ENCODE measurements at regions not wholly inside any gene's neighbourhood (a gene's known extent, or its start where the extent isn't known, plus 50 kb on each side); places are given as distances from the start of the nearest gene placed in this dataset.

- Histone ChIP-seq H3K4me1 (ENCODE audit: insufficient read depth) (no peaks in the 10 kb centered on the region), H3K4me3 (no peak overlapping the region), H3F3A (replicated peaks; ENCODE audit: low read depth) (no peaks in the 10 kb centered on the region), H4K20me1 (replicated peaks; ENCODE audit: insufficient read depth) (no peaks in the 10 kb centered on the region), H3K27me3 (ENCODE audit: insufficient read depth) (no peaks in the 10 kb centered on the region), H3K79me2 (replicated peaks; ENCODE audit: insufficient read depth) (no peaks in the 10 kb centered on the region), H3K27ac (ENCODE audit: low read depth) (no peak overlapping the region), H3K36me3 (ENCODE audit: insufficient read depth) (no peaks in the 10 kb centered on the region), H3K4me2 (no peak overlapping the region), H3K9me2 (ENCODE audit: insufficient read depth) (peaks cover 8% of the 10 kb centered on the region; the same call in 1 of the 2 replicates), H2AFZ (no peak overlapping the region)
- no peak for ATAC-seq
- H3K27me3 Mint-ChIP-seq (ENCODE audit: insufficient read depth, low read depth, poor library complexity), result peaks cover 1% of the 10 kb centered on the region
- no peak overlapping the region for H3K4me3 Mint-ChIP-seq
- no peaks in the 10 kb centered on the region for H3K36me3 Mint-ChIP-seq (ENCODE audit: low read depth)
- TF ChIP-seq POLR2AphosphoS5 (IDR thresholded peaks at IDR 0.05; ENCODE audit: low read depth), result no peak
- TF ChIP-seq ETS1 (IDR thresholded peaks at IDR 0.05), result no peak
- no peak for TF ChIP-seq CREB1 (CRISPR knock-in tag; IDR thresholded peaks at IDR 0.05; ENCODE audit: low read depth)
- TF ChIP-seq NANOG (IDR thresholded peaks at IDR 0.05; ENCODE audit: borderline replicate concordance), result no peak
- no peak for TF ChIP-seq ZNF114 (CRISPR knock-in tag; IDR thresholded peaks at IDR 0.05)
- TF ChIP-seq EZH2phosphoT487 (IDR thresholded peaks at IDR 0.05; ENCODE audit: unreplicated experiment), result no peak
- no peak for TF ChIP-seq STAT1 (IDR thresholded peaks at IDR 0.05; ENCODE audit: unreplicated experiment)
- TF ChIP-seq EZH2 (IDR thresholded peaks at IDR 0.05; ENCODE audit: low read depth, unreplicated experiment), result no peak
- no peak for TF ChIP-seq ZNF462 (CRISPR knock-in tag; IDR thresholded peaks at IDR 0.05)
- TF ChIP-seq CTCF (conservative IDR thresholded peaks at IDR 0.05; ENCODE audit: low read depth in 2 of 2), result no peak
- no peak for TF ChIP-seq JUNB (IDR thresholded peaks at IDR 0.05; ENCODE audit: unreplicated experiment)
- TF ChIP-seq ZNF331 (CRISPR knock-in tag; IDR thresholded peaks at IDR 0.05; ENCODE audit: low read depth), result no peak
- TF ChIP-seq REST (IDR thresholded peaks at IDR 0.05; ENCODE audit: unreplicated experiment), result no peak
- H3K9me3 Mint-ChIP-seq, result no peaks in the 10 kb centered on the region
- no peak overlapping the region for H3K27ac Mint-ChIP-seq
- no peaks in the 10 kb centered on the region for H3K4me1 Mint-ChIP-seq
- DNase-seq (ENCODE audit: low spot score), result no peak
Observed at GRCh38 chr5:101608322-101608721, 687.8 kb downstream of the SLCO4C1 start.
